Kidney tubule cell (primary cell): ENCODE measurements at regions not wholly inside any gene's neighbourhood (a gene's known extent, or its start where the extent isn't known, plus 50 kb on each side); places are given as distances from the start of the nearest gene placed in this dataset.

Experiments used
- DNase-seq: peaks from one replicate; pipeline ENCODE4 v3.0.0-alpha.2; 2018; ENCODE audit warnings: low spot score

DNA sequence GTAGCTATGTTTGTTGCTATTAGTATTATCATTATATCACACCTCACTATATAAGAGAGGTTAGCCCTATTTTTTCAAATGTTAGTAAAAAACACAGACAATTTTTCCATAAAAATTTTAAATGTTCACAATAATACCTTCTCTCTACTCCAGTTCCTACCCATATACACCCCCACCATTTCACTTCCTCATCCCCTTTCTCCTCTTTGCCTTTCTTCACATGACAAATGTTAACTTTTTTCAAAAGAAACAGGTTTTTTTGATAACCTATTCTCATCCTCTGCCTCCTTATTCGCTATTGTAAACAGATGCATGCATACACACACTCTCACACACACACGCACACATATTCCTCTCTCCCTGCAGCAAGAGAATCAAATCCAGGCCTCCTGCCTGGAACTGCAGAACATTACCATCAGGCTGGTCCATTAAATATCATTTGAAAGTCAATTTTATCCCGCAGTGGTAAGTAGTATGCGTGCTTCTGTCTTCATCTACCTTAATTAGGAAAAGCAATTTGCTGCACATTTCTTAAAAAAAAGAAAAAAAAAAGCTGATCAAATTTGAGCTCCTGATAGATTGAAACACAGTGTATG lies 55.5 kb downstream of the MID1IP1 start:
- no peak for DNase-seq

- DNase-seq: no peak
Observed at GRCh38 chrX:38857736-38858523, 56.7 kb downstream of the MID1IP1 start.

DNA sequence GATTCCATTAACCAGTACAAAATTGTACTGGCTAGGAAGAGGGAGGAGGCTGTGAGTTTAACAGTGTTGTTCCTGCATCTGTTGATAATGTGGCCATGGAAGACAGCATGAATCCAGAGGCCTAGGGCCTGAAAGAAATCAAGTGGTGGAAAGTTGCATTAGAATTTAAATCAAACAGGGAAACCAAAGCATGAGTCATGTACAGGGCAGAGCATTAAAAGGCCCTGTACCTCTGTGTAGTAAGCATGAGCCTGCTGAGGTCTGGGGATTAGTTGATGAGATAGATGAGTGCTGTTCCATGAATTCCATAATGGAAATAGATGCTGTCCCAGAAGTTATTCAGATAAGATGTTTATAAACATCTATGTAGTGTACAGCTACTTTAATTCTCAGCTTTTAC lies 58.3 kb downstream of the MID1IP1 start:
- DNase-seq: no peak

GRCh38 chrX:38860106-38861013 lies 59.1 kb downstream of the MID1IP1 start:
- DNase-seq: no peak

- no peak for DNase-seq
Observed at GRCh38 chrX:38861489-38861888, 60.2 kb downstream of the MID1IP1 start.

GRCh38 chrX:38862100-38862499 lies 60.8 kb downstream of the MID1IP1 start:
- no peak for DNase-seq

DNA sequence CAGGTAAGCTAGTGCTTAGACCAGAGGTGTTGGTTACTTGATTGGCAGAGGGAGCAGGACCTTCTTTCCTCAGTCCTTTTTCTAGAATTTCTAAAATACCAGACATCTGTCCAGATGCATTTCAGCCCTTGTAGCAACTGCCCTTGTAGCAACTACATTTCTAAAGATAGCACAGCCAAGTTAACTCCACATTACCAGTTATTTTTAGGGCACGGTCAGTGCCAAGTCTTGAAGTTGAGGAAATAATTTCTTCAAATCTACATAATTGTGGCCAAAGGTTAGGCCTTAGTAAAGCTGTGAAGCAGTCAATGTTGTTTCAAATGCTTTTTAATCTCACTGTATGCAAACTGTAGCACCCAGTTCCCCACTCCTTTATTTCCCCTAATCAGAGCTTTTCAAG lies 62.9 kb downstream of the MID1IP1 start:
- no peak for DNase-seq

DNA sequence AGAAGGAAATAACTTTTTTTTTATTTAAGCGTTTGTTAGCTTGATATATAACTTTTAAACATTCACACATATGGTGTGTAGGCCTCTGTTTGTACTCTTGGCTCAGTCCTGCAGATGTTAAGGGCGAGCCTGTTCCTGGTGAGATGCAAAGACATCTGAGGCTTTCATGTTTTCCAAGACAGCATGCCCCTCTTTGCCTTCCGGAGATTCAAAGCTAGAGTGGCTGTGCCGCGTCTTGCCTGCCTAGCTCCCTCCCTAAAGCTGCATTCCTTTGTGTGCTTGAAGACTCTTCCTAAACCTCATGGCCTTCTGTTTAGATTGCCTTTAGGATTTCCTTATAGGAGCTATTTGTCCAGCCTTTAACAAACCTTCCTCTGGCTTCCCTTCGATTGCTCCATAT lies 67.1 kb downstream of the MID1IP1 start:
- no peak for DNase-seq

DNA sequence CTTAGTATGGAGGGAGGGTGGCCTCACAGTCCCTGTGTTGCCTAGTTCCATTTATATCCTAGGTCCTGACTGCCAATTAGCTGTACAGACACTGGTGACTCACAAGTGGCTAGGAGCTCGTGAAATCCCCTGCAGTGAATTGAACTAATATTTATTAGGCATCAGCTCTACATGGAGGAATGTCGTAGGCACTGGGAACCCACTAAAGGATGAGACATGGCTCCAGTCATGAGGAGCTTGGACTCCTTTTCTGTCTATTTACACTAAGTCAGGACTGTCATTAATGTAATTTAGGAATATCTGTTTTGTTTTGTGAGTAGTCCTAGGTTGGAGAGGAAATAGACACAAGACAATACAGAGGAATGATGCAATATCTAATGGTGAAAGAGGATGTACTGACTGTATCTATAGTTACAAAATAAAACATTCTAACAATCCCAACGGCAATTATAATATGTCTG lies 67.7 kb downstream of the MID1IP1 start:
- DNase-seq: peak; percentile 75

DNA sequence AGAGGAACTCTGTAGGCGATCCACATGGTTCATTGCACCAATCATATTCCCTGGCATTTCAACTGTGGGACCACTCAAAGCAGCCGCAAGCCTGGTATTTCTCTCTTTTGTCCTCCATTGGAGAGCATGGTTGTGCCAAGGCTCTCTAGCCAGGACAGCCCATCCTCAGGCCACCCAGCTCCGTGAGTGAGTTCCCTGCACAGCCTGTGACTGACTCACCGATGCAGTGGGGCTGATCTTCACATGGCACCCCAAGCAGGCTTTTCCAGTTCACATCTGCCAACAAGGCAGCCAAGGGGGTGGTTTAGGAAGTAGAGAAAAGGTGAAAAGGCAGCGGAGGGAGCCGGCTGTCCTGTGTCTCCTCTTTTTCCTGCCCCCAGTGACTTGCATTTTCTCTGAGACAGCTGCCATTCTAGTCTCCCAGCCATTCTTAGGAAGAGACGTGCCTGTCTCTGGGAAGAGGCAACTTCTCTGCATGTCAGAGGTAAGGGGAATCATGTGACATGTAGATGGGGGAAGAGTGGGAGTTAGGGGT lies 69.2 kb downstream of the MID1IP1 start:
- peak; percentile 21 for DNase-seq

DNA sequence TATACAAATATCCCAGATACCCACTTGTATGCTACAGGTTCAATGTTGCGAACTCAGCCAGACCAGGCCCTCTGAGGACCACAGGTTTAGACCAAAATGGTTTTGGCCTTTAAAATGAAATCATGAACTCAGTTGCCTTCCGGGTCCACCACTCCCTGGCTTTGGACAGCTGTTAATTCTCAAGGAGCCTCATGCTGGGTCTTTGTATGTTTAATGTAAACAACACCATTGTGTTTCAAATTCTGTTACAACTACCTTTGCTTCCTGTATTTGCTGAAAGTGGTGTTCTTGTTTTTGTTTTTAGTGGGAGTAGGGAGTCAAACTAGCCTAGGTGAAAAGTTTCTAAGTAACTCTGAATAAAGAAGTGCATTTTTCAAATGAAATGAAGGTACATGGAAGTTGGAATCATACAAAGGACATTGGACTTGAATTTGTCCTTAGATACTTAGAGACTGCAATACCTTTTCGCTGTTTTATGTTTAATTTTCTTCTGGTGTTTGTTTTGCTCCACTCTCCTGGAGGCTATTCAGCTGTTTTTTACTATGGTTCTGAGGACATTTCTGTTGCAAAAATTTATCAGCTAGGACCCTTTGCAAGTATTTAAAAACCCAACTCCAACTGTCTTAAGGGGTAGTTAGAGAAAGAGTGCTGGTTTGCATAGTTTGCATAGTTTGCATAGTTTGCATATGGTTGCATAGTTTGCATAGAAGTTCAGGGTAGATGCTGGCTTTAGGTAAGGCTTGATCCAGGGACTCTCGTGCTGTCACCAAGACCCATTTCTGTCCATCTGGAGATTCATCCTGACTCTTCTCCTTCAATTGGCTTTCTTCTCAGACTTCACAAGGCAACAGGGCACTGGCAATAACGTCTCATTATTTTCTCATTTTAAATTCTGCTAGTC lies 70.1 kb downstream of the MID1IP1 start:
- DNase-seq: no peak

DNA sequence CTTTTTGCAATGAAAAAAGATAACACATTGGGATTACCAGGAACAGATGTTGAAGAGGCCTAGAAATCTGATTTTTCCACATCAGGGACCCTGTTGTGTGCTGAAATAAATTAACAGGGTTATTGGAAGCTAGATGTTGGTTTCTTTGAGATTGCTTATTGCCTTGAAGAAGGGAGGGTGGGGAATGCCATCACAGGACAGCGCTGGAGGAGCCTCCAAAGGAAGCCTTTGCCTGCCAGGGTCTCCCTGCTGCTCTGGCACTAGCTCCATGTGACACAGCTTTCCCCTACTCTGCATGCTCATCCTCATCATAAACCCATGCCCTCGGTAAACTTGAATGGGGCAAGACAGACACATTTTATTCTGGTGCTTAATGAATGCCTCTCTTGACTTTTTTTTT lies 76.1 kb downstream of the MID1IP1 start:
- no peak for DNase-seq

- DNase-seq: no peak
Observed at GRCh38 chrX:38878641-38879340, 77.5 kb downstream of the MID1IP1 start.

DNA sequence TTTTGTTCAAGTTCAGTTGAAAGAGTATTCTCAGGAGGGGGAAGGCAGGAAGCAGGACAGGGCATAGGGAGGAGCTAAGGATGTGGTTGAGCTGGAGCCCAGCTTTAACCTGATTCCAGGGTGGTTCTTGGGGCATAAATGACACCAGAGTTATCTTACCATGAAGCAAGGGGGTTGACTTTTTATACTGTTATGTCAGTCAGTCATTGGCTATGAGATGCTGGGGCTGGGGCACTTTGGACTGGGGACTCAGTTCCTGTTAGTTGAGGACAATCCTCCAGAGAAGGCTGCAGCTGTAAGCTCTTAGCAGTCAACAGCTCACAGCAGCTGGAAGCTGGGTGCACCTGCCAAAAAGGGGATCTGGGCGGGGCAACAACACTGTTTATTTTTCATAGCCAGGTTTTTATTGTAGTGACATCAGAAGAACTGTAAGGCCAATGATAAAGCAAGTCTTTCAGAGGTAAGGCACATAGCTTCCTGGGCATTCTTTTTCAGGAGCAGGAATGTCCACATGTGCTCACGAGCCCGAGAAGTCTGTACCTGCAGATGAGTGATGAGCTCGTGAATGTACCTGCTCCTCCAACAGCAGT lies 78.5 kb downstream of the MID1IP1 start:
- peak; percentile 12 for DNase-seq

GRCh38 chrX:38880296-38880854 lies 79.1 kb downstream of the MID1IP1 start:
- DNase-seq: peak; percentile 68

DNA sequence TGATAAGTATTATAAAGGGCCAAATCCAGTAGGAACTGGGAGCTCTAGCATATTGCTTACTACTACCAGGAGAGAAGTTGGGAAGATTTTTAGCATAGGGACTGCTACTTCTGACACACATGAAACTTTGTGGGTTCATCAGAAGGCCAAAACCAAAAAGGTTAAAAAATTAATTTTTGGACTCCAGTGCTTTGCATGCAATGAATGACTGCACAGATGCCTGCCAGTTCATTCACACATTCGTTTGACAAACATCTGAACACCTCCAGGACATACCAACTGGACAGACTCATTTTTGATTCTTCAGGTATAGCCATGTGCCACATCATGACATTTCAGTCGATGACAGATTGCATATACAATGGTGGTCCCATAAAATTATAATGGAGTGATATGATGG lies 79.8 kb downstream of the MID1IP1 start:
- no peak for DNase-seq

GRCh38 chrX:38881727-38882126 lies 80.5 kb downstream of the MID1IP1 start:
- no peak for DNase-seq

DNA sequence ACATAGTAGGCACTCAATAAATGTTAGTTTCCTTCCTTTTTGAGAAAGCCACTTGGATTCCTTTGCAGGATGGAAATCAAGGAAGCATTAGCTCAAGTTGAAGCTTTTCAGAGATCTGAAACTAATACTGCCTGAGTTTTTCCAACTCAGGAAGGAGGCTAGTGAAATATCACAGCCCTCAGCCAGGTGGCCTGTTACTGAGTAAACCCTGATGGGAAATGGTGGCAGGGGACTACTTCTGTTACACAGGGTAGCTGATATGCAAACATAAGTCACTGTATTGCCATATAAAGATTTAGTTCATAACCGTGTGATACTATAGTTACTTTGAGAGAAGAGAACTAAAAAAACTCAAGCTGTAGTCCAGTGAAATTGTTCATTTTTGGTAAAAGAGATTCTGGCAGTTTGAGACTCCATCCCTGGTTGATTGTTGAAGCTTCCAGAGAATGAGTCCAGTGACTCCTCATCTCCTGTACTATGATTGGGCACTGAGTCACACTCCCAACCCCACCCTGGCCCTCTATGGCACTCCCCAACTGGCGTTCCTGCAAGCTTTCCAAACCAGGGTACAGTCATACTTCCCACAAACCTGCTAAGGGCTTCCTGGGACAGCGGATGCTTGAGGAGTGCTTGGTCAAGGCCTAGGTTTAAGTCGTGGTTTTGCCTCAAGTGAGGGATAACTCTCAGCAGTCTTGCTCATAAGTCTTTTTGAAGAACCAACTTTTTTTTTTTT lies 81.8 kb downstream of the MID1IP1 start:
- DNase-seq: peak; percentile 94

DNA sequence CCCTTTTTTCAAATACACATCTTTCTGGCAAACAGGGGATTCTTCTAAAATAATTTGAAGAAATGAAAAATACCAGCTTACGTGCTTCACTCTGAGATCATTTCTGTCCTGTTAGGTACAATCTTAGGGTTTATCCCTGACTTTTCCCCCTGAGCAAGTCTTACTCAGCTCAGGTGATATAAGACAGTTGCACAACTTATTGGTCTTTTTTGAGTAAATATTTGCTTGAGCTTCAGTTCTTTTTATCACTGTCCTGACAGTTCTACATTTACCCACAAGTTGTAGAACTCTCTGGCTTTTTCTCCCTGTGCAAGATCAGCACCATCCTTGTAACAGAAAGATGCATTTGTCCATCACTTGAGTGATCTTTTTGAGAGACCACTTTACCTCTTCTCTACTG lies 84.9 kb downstream of the MID1IP1 start:
- no peak for DNase-seq
